Liver (tissue), 8 donors: ENCODE measurements at regions not wholly inside any gene's neighbourhood (a gene's known extent, or its start where the extent isn't known, plus 50 kb on each side); places are given as distances from the start of the nearest gene placed in this dataset.

Experiments used
- DNase-seq: peaks from one replicate; pipeline ENCODE4 v3.0.0-alpha.2; 2017; ENCODE audit warnings: low spot score
- H3K27ac ChIP-seq, 2 donors: one replicate each; pipeline ENCODE4 v1.7.0; 2013; ENCODE audit warnings: inconsistent platforms in 2 of 2, low read length in 2 of 2, control low read depth in 1 of 2, low read depth in 1 of 2, mild to moderate bottlenecking in 1 of 2
- H3K27me3 ChIP-seq, 4 donors: one replicate each; pipeline versions ENCODE4 v1.6.1 to v1.7.0; 2013; ENCODE audit warnings: low read length in 3 of 4, inconsistent platforms in 1 of 4, mild to moderate bottlenecking in 1 of 4, moderate library complexity in 1 of 4; ENCODE audit not compliant: control insufficient read depth in 4 of 4, insufficient read depth in 4 of 4
- H3K36me3 ChIP-seq, 4 donors: one replicate each; pipeline versions ENCODE4 v1.6.1 to v1.7.0; 2013; ENCODE audit warnings: low read length in 3 of 4, mild to moderate bottlenecking in 3 of 4, low read depth in 1 of 4, moderate library complexity in 1 of 4; ENCODE audit not compliant: control insufficient read depth in 4 of 4, insufficient read depth in 3 of 4
- H3K4me1 ChIP-seq, 4 donors: one replicate each; pipeline versions ENCODE4 v1.6.1 to v1.7.0; 2013; ENCODE audit warnings: low read length in 3 of 4, mild to moderate bottlenecking in 3 of 4, moderate library complexity in 1 of 4; ENCODE audit not compliant: control insufficient read depth in 4 of 4, insufficient read depth in 4 of 4
- H3K4me3 ChIP-seq, 3 donors: one replicate each; pipeline versions ENCODE4 v1.6.1 to v1.7.0; 2013; ENCODE audit warnings: low read length in 3 of 3, control low read depth in 1 of 3, low read depth in 1 of 3, mild to moderate bottlenecking in 1 of 3
- H3K9ac ChIP-seq, 2 donors: one replicate each; pipeline ENCODE4 v1.7.0; 2013; ENCODE audit warnings: low read length in 2 of 2, mild to moderate bottlenecking in 2 of 2, moderate library complexity in 2 of 2, control low read depth in 1 of 2, low read depth in 1 of 2
- H3K9me3 ChIP-seq, 4 donors: one replicate each; pipeline versions ENCODE4 v1.6.1 to v1.7.0; 2013; ENCODE audit warnings: low read length in 3 of 4; ENCODE audit not compliant: control insufficient read depth in 4 of 4
- CTCF ChIP-seq: fragments of 150-350 bp; IDR thresholded peaks from 2 replicates; pipeline ENCODE4 v1.5.1; 2017; ENCODE audit warnings: improper control_type of control experiment, low read depth, low read length; ENCODE audit not compliant: missing input control
- EGR1 ChIP-seq, 2 donors: IDR thresholded peaks; 2 replicates each; pipeline ENCODE4 v1.6.1; 2016 to 2018; ENCODE audit warnings: antibody characterized with exemption in 2 of 2, low read depth in 2 of 2
- FOXA1 ChIP-seq: IDR thresholded peaks from 2 replicates; pipeline ENCODE4 v1.6.1; 2016; ENCODE audit warnings: antibody characterized with exemption
- FOXA2 ChIP-seq: IDR thresholded peaks from 2 replicates; pipeline ENCODE4 v1.6.1; 2016; ENCODE audit warnings: antibody characterized with exemption
- GABPA ChIP-seq, 2 donors: IDR thresholded peaks in 1 of 2; conservative IDR thresholded peaks in 1 of 2; 2 replicates each; pipeline ENCODE4 v1.6.1; 2016; ENCODE audit warnings: antibody characterized with exemption in 2 of 2, mild to moderate bottlenecking in 1 of 2, moderate library complexity in 1 of 2
- HNF4A ChIP-seq, 2 donors: conservative IDR thresholded peaks; 2 replicates each; pipeline ENCODE4 v1.6.1; 2016; ENCODE audit warnings: antibody characterized with exemption in 2 of 2, mild to moderate bottlenecking in 2 of 2
- HNF4G ChIP-seq: IDR thresholded peaks from 2 replicates; pipeline ENCODE4 v1.6.1; 2016; ENCODE audit warnings: antibody characterized with exemption
- JUND ChIP-seq, 2 donors: IDR thresholded peaks; 2 replicates each; pipeline ENCODE4 v1.6.1; 2016; ENCODE audit warnings: antibody characterized with exemption in 2 of 2
- MAX ChIP-seq: IDR thresholded peaks from 2 replicates; pipeline ENCODE4 v1.6.1; 2016; ENCODE audit warnings: antibody characterized with exemption
- NR2F2 ChIP-seq: IDR thresholded peaks from 2 replicates; pipeline ENCODE4 v1.6.1; 2016; ENCODE audit warnings: antibody characterized with exemption
- RAD21 ChIP-seq, 2 donors: IDR thresholded peaks; 2 replicates each; pipeline ENCODE4 v1.6.1; 2016; ENCODE audit warnings: antibody characterized with exemption in 2 of 2, mild to moderate bottlenecking in 2 of 2
- REST ChIP-seq: IDR thresholded peaks from 2 replicates; pipeline ENCODE4 v1.6.1; 2016; ENCODE audit warnings: antibody characterized with exemption, mild to moderate bottlenecking
- RXRA ChIP-seq, 2 donors: IDR thresholded peaks; 2 replicates each; pipeline ENCODE4 v1.6.1; 2017 to 2018; ENCODE audit warnings: antibody characterized with exemption in 2 of 2, mild to moderate bottlenecking in 1 of 2
- SP1 ChIP-seq: IDR thresholded peaks from 2 replicates; pipeline ENCODE4 v1.6.1; 2018; ENCODE audit warnings: antibody characterized with exemption, mild to moderate bottlenecking
- TAF1 ChIP-seq: conservative IDR thresholded peaks from 2 replicates; pipeline ENCODE4 v1.6.1; 2016; ENCODE audit warnings: antibody characterized with exemption, mild to moderate bottlenecking
- YY1 ChIP-seq: IDR thresholded peaks from 2 replicates; pipeline ENCODE4 v1.6.1; 2016; ENCODE audit warnings: antibody characterized with exemption, mild to moderate bottlenecking
- WGBS: extraction: QIAGEN DNeasy Blood & Tissue Kit; methylation state at CpG from one replicate; pipeline ENCODE4 v1.1.7; 2013; 5-methylcytosine and 5-hydroxymethylcytosine counted together
- TF ChIP-seq, protein P1 (sequence below): IDR thresholded peaks from 2 replicates; pipeline ENCODE4 v1.6.1; 2016; ENCODE audit warnings: antibody characterized with exemption
- TF ChIP-seq, protein P2 (sequence below): IDR thresholded peaks from 2 replicates; pipeline ENCODE4 v1.6.1; 2016; ENCODE audit warnings: antibody characterized with exemption
- donor health status: healthy.
- donor health status: healthy.
- donor health status: healthy.
- donor health status: healthy.
- donor health status: healthy.

DNA sequence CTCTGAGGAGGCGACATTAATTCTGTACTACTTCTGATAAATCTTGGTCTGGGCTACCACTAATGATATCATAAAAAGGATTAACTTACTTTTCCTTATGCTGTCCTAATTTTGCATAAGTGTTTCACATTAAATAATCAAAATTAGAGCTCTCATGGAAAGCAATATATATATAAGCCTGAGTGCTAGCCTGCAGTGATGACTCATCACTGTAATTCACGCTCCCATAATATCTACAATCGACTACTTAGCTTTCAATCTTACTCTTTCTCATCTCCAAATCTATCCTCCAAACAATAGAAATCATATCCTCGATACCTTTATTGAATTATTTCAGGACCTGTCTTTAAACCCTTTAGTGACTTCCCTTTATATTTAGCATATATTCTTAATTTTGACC, 701.3 kb downstream of the RERGL start:
- WGBS = 82% methylated on average over 4 of the region's 4 CpGs
- H3K4me1 ChIP-seq = no peaks in the 10 kb centered on the region
- no peak overlapping the region for H3K4me3 ChIP-seq
- TF ChIP-seq JUND (IDR thresholded peaks at IDR 0.05) (no peak), REST (no peak), HNF4A (conservative IDR thresholded peaks at IDR 0.05) (no peak), FOXA1 (no peak)
- H3K27me3 ChIP-seq = no peaks in the 10 kb centered on the region
- H3K9ac ChIP-seq = no peak overlapping the region
- no peaks in the 10 kb centered on the region for H3K9me3 ChIP-seq
- DNase-seq = no peak
- H3K27ac ChIP-seq = no peak overlapping the region
- no peaks in the 10 kb centered on the region for H3K36me3 ChIP-seq

DNA sequence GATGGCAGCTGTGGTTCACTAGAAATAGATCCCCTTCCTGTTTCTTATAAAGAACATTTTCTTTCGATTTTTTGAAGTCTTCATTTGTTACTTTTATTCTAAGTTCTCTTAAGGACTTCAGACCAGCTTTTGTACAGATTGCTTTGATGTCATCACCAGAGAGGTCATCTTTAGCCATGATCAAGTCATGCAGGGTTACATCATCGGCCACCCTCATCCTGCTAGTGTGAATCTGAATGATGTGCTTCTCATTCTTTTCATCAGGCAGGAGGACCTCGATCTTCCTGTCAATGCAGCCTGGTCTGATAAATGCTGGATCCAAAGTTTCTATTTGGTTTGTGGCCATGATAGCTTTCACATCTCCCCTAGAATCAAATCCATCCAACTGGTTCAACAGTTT, 706.7 kb downstream of the RERGL start:
- H3K27me3 ChIP-seq = no peaks in the 10 kb centered on the region
- no peaks in the 10 kb centered on the region for H3K9me3 ChIP-seq
- H3K36me3 ChIP-seq = no peaks in the 10 kb centered on the region
- no peak overlapping the region for H3K27ac ChIP-seq
- WGBS = 74% methylated on average over 3 of the region's 3 CpGs
- TF ChIP-seq FOXA2 (no peak), GABPA (IDR thresholded peaks at IDR 0.05 in 1 of 2, conservative IDR thresholded peaks at IDR 0.05 in 1 of 2) (no peak), REST (no peak), RAD21 (IDR thresholded peaks at IDR 0.05) (no peak), EGR1 (IDR thresholded peaks at IDR 0.05; ENCODE audit: low read depth in 2 of 2) (no peak), CTCF (no peak), SP1 (no peak), HNF4A (conservative IDR thresholded peaks at IDR 0.05) (no peak), HNF4G (no peak), TAF1 (no peak), MAX (no peak), YY1 (no peak), FOXA1 (no peak), RXRA (IDR thresholded peaks at IDR 0.05) (no peak), JUND (IDR thresholded peaks at IDR 0.05) (no peak), NR2F2 (no peak)
- TF ChIP-seq, protein P1, sequence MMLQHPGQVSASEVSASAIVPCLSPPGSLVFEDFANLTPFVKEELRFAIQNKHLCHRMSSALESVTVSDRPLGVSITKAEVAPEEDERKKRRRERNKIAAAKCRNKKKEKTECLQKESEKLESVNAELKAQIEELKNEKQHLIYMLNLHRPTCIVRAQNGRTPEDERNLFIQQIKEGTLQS = no peak
- TF ChIP-seq, protein P2, sequence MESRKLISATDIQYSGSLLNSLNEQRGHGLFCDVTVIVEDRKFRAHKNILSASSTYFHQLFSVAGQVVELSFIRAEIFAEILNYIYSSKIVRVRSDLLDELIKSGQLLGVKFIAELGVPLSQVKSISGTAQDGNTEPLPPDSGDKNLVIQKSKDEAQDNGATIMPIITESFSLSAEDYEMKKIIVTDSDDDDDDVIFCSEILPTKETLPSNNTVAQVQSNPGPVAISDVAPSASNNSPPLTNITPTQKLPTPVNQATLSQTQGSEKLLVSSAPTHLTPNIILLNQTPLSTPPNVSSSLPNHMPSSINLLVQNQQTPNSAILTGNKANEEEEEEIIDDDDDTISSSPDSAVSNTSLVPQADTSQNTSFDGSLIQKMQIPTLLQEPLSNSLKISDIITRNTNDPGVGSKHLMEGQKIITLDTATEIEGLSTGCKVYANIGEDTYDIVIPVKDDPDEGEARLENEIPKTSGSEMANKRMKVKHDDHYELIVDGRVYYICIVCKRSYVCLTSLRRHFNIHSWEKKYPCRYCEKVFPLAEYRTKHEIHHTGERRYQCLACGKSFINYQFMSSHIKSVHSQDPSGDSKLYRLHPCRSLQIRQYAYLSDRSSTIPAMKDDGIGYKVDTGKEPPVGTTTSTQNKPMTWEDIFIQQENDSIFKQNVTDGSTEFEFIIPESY = no peak
- no peak overlapping the region for H3K9ac ChIP-seq
- no peak overlapping the region for H3K4me3 ChIP-seq
- H3K4me1 ChIP-seq = no peaks in the 10 kb centered on the region
- no peak for DNase-seq
